Fibroblast of lung (primary cell): ENCODE measurements at regions not wholly inside any gene's neighbourhood (a gene's known extent, or its start where the extent isn't known, plus 50 kb on each side); places are given as distances from the start of the nearest gene placed in this dataset.

Source experiments
- CTCF ChIP-seq, 2 donors: IDR thresholded peaks in 1 of 2; conservative IDR thresholded peaks in 1 of 2; 1 replicate in 1 of 2; 2 replicates in 1 of 2; pipeline ENCODE4 v1.5.1; 2011 to 2012; ENCODE audit warnings: low read length in 2 of 2, control low read depth in 1 of 2, inconsistent platforms in 1 of 2, low read depth in 1 of 2, mild to moderate bottlenecking in 1 of 2
- EZH2 ChIP-seq: IDR thresholded peaks from 2 replicates; pipeline ENCODE4 v1.5.1; 2012; ENCODE audit warnings: low read length, control low read depth, mild to moderate bottlenecking; ENCODE audit errors: missing control alignments

GRCh38 chr6:79756496-79756895, 125.4 kb downstream of the SH3BGRL2 start:
- no peak for TF ChIP-seq CTCF (conservative IDR thresholded peaks at IDR 0.05 in 1 of 2, IDR thresholded peaks at IDR 0.05 in 1 of 2; ENCODE audit: low read depth in 1 of 2, low read length in 2 of 2)
- no peak for TF ChIP-seq EZH2
